Esophagus squamous epithelium (tissue), 4 donors: ENCODE measurements at regions not wholly inside any gene's neighbourhood (a gene's known extent, or its start where the extent isn't known, plus 50 kb on each side); places are given as distances from the start of the nearest gene placed in this dataset.

Experiments used
- CTCF ChIP-seq, 6 experiments: fragments of 450-650 bp in 4 of 6; fragments of 200-600 bp in 2 of 6; sonication (generic) in 2 of 6; IDR thresholded peaks; one replicate each; pipeline ENCODE4 v1.5.1; 2016 to 2019; ENCODE audit warnings: antibody characterized with exemption in 6 of 6, mild to moderate bottlenecking in 4 of 6, moderate library complexity in 4 of 6
- POLR2A ChIP-seq, 4 donors: fragments of 450-650 bp; IDR thresholded peaks; one replicate each; pipeline ENCODE4 v1.6.1; 2017; ENCODE audit warnings: antibody characterized with exemption in 4 of 4, mild to moderate bottlenecking in 4 of 4, moderate library complexity in 3 of 4

GRCh38 chr1:213887842-213888241, 99.9 kb upstream of the PROX1 start:
- no peak for TF ChIP-seq CTCF (IDR thresholded peaks at IDR 0.05)
- no peak for TF ChIP-seq POLR2A (IDR thresholded peaks at IDR 0.05)
